NCI-H1092 treated with DMSO at 0.1 percent for 48 hours (cell line): ENCODE measurements at regions not wholly inside any gene's neighbourhood (a gene's known extent, or its start where the extent isn't known, plus 50 kb on each side); places are given as distances from the start of the nearest gene placed in this dataset.
A peak's percentile ranks its signal among the peaks of the same experiment; 100 is the strongest.

ENCODE experiments used
- DNase-seq: peaks from one replicate; lab custom pipeline; 2025; lab: John Stamatoyannopoulos, UW

DNA sequence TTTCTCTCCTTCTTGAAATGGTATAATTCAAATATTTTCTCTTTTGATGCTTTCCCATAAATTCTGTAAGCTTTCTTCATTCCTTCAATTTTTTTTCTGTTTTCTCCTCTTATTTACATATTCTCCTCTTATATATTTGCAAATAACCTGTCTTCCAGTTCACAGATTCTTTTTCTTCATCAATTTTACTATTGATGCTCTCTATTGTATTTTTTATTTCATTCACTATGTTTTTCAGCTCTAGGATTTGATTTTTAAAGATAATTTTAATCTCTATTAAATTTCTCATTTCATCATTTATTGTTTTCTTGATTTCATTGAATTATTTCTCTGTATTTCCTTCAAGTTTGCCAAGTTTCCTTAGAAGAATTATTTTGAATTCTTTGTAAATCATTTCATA lies 54.0 kb upstream of the PRPS1L1 start:
- no peak for DNase-seq

GRCh38 chr7:18082169-18082568 lies 54.5 kb upstream of the PRPS1L1 start:
- no peak for DNase-seq

DNA sequence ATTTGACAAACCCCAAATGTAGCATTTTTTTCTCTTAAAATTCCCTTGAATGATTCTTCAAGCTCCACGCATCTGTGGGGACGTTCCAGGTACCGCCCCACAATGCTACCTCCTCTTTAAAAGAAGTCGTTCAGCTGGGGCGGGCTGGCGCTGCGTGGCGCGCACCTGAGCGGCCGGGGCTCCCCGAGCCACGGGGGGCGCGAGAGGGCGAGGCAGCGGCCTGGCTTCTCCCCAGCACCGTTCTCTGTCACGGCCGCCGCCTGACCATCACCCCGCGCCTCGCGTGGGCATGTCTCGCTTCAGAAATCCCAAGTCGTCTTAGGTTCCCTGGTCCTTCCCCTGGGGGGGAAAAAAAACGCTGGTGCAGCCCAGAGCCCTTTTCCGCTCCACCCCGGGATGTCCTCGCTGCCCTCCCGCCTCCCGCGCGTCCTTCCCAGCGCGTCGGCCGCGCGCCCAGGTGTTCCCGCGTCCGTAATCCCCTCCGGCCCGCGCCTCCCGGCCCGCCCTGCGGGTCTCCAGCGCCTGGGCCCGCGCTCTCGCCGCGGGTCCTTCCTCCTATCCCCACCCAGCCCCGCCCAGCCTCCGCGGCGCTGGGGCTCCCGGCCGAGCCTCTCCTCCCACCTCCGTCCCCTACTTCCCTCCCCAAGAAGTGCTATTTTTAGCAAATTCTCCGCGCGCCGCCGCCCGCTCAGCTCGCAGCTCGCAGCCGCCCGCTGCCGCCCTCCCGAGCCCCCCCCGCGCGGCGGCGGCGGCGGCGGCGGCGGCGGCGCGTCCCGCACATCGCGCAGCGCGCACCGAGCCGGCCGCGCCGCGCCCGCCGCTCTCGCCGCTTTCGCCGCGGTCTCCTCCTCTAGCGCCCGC lies 58.7 kb upstream of the PRPS1L1 start:
- DNase-seq = peak; percentile 86

DNA sequence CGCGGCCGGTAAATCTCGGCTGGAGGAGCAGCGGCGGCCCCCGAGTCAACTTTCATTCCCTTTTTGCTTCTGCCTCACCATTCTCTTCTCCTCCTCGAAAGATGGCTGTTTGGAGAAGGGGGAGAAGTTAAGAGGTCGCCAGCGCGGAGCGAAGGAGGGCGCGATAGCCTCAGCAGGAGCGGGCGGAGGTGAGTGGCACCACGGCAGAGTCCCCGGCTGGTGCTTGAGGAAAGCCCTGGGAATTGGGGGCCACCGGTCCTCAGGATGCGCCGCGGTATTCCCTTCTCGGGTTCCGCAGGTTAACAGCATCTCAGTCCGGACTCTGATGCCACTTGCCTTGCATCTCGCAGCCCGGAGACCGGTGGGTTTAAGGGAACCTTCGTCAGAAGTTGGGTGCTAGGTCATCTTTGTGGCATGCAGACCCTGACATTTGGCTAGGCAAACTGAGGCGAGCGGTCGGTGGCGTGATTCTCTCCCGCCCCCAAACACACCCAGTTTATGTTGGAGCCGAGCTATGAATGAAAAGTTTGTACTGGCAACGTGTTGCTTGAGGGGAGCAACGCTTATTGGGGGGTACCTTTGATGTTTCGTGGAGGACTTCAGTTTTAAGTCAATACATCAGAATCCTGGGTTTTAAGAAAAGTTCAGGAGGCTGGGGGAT lies 59.5 kb upstream of the PRPS1L1 start:
- peak; percentile 81 for DNase-seq

GRCh38 chr7:18087687-18088078 lies 60.0 kb upstream of the PRPS1L1 start:
- DNase-seq = peak; percentile 86

DNA sequence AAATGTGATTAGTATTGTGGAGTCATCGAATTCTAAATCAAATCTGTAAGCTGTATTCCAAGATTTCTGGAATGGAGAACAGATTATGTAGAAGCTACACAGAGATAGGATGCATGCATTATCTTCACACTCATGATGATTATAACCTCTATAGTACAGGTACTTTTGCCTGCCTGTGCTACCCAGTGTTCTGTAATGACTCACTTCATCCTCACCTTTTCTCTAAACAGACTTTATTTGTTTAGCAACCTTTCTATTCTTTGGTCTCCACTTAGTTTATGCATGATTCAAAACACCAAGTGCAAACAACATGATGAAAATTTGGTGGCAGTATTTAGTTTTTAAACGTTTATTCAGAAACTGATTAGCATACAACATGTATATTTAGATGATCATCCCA lies 68.4 kb upstream of the PRPS1L1 start:
- DNase-seq = no peak

DNA sequence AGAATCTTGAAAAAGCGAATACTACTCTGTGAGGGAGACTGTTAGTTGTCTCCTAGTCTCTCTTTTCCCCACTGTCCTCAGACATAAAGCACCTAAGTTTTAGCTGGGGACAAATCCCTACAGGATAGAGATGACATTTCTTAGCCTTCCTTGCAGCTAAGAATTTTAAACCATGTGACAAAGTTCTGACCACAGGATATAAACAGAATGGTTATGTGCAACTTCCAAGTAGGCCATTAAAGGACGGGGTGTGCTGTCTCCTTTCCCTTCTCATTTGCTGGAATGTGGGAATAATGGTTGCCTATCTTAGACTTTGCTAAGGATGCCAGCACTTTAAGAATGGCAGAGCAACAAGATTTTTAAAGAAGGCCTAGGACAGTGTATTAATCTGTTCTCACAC lies 74.9 kb upstream of the PRPS1L1 start:
- no peak for DNase-seq

GRCh38 chr7:18103436-18104218 lies 76.0 kb upstream of the PRPS1L1 start:
- DNase-seq = no peak

- DNase-seq = peak; percentile 30
Observed at GRCh38 chr7:18109762-18110161, 82.1 kb upstream of the PRPS1L1 start.

GRCh38 chr7:18116661-18117060 lies 89.0 kb upstream of the PRPS1L1 start:
- DNase-seq = peak; percentile 37

DNA sequence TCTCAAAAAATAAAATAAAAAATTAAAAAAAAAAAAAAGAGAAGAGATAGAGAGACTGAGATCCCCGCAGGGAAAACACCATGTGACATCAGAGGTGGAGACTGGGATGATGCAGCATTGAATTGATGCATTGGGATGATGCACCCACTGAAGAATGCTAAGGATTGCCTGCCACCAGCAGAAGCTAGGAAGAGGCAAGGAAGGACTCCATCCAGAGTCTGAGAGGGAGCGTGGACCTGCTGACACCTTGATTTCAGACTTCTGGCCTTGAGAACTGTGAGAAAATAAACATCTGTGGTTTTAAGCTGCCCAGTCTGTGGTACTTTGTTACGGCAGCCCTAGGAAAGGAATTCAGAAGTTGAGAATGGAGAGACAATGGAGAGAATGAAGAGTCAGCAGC lies 89.8 kb upstream of the PRPS1L1 start:
- no peak for DNase-seq

- no peak for DNase-seq
Observed at GRCh38 chr7:18119985-18120384, 92.3 kb upstream of the PRPS1L1 start.

DNA sequence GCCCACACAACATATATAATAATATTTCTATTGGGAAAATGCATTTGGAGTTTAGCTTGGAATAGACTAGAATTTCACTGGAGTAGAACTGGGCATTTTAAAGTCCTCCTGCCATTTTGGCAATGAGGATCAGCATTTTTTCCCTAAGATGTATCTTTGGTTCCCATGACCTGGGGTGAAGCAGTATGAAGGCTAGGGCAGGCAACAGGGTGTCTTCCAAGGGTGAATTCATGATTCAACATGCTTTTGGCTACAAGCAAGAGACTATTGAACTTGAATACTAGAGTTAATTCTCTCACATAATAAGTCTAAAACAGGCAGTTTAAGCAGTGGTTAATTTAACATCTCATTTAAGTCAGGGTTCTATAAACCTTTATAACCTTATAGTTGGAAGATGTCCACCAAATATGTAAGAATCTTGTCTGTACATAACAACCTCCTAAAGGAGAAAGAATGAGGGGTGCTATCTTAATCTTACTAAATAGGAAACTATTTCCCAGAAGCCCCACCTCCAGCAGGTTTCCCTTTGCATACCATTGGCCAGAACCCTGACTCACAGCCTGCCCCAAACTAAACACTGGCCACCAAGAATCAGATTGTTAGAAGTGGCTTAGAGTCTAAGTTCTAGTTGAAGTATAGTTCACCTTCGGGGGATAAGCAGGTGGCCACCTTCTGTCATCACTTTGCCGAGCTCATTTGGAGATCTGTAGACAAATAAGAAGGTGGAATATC lies 96.0 kb upstream of the PRPS1L1 start:
- DNase-seq = no peak

GRCh38 chr7:18125476-18125875 lies 97.8 kb upstream of the PRPS1L1 start:
- no peak for DNase-seq

- DNase-seq = peak; percentile 52
Observed at GRCh38 chr7:18126281-18126680, 98.6 kb upstream of the PRPS1L1 start.

DNA sequence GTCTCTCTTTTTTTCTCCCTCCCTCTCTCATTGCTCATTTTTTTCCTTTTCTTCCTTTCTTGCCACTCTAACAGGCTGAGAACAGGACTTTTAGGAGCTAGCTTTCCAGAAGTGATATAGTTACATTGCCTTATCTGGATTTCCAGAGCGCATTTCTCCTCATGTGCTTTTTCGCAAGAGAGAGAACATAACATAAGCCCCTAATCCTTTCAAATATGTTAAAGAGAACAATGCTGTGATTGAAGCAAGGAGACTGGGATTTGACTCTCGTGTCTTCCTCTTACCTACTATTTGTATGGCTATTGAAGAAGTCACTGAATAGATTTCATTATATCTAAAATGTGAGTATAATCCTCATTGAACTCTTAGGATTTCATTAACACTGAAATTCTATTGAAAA lies 101.2 kb upstream of the PRPS1L1 start:
- no peak for DNase-seq

- DNase-seq = no peak
Observed at GRCh38 chr7:18132811-18133210, 105.2 kb upstream of the PRPS1L1 start.

DNA sequence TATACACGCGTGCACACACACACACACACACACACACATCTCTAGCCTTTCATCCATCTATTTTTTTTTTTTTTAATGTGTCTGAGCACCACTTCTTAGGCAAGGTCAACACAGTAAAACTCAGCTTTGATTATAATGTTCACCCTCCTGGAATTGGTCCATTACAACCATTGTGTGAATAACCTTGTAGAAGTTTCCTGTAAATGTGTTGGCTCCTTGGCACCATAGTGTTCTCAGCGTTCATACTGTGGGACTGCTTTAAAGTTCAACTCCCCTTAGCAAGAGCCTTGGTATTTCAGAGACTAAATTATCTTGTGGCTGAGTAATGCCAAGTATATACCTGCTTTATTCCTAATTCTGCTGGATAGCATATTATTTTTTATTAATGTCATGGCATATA lies 106.3 kb upstream of the PRPS1L1 start:
- DNase-seq = no peak

DNA sequence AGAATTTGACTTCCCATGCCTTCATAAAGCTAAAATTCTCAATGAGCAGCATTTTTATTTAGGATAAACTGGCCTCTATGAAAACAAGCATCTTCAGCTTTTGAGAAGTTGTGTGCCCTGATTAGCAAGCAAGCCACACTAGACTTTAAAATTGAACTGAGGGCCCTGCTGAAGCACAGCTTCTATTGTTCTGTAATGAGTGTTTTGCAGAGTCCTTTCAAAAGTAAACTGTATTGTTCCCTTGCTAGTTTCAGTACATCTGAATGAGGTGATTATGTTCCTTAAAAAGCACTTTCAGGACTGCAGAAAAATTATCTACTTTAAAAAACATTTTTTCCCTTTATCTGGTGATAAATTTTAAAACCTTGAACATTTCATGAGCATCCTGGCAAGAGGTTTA lies 113.3 kb upstream of the PRPS1L1 start:
- no peak for DNase-seq

GRCh38 chr7:18144166-18144565 lies 116.5 kb upstream of the PRPS1L1 start:
- DNase-seq = no peak

- no peak for DNase-seq
Observed at GRCh38 chr7:18145160-18145559, 117.5 kb upstream of the PRPS1L1 start.

- no peak for DNase-seq
Observed at GRCh38 chr7:18151422-18151821, 123.8 kb upstream of the PRPS1L1 start.
